ENCODE measurements at regions not wholly inside any gene's neighbourhood (a gene's known extent, or its start where the extent isn't known, plus 50 kb on each side); places are given as distances from the start of the nearest gene placed in this dataset.

GRCh38 chr5:5700549-5700948, 278.1 kb downstream of the ICE1 start:
- no peak for TF ChIP-seq CTCF (IDR thresholded peaks at IDR 0.05; ENCODE audit: low read length)
- no peak for TF ChIP-seq EZH2 (optimal IDR thresholded peaks at IDR 0.05; ENCODE audit: low read depth, low read length)

Measured in MM.1S (cell line).